22Rv1 (cell line): ENCODE measurements at regions not wholly inside any gene's neighbourhood (a gene's known extent, or its start where the extent isn't known, plus 50 kb on each side); places are given as distances from the start of the nearest gene placed in this dataset.

Source experiments
- H3K27ac ChIP-seq: fragments of 450-650 bp; 2 replicates; pipeline ENCODE4 v1.5.1; 2017
- CTCF ChIP-seq: fragments of 450-650 bp; IDR thresholded peaks from 2 replicates; pipeline ENCODE4 v1.5.1; 2017; ENCODE audit warnings: mild to moderate bottlenecking
- ZFX ChIP-seq: fragments of 450-650 bp; IDR thresholded peaks from 2 replicates; pipeline ENCODE4 v1.6.1; 2017; ENCODE audit warnings: antibody characterized with exemption, borderline replicate concordance

- TF ChIP-seq CTCF (no peak), ZFX (no peak)
These were observed 211.8 kb upstream of the ZC3H12A start for GRCh38 chr1:37262439-37263170.

GRCh38 chr1:37265156-37265555, 209.2 kb upstream of the ZC3H12A start:
- TF ChIP-seq CTCF = no peak
- TF ChIP-seq ZFX = no peak
- no peak overlapping the region for H3K27ac ChIP-seq

More at GRCh38 chr1:37262439-37263170, 211.8 kb upstream of the ZC3H12A start:
- no peak overlapping the region for H3K27ac ChIP-seq

GRCh38 chr1:37265786-37266667, 208.4 kb upstream of the ZC3H12A start:
- no peak overlapping the region for H3K27ac ChIP-seq
- TF ChIP-seq ZFX (no peak), CTCF (no peak)

- TF ChIP-seq ZFX = no peak
- no peak for TF ChIP-seq CTCF
- no peak overlapping the region for H3K27ac ChIP-seq
These were observed 207.1 kb upstream of the ZC3H12A start for GRCh38 chr1:37267111-37267835.

- TF ChIP-seq CTCF (no peak), ZFX (no peak)
- no peak overlapping the region for H3K27ac ChIP-seq
These were observed 203.7 kb upstream of the ZC3H12A start for GRCh38 chr1:37270639-37271038.

GRCh38 chr1:37272626-37273025, 201.8 kb upstream of the ZC3H12A start:
- H3K27ac ChIP-seq = no peak overlapping the region
- TF ChIP-seq ZFX (no peak), CTCF (no peak)
